ENCODE measurements at regions not wholly inside any gene's neighbourhood (a gene's known extent, or its start where the extent isn't known, plus 50 kb on each side); places are given as distances from the start of the nearest gene placed in this dataset.
A peak's percentile ranks its signal among the peaks of the same experiment; 100 is the strongest.

DNA sequence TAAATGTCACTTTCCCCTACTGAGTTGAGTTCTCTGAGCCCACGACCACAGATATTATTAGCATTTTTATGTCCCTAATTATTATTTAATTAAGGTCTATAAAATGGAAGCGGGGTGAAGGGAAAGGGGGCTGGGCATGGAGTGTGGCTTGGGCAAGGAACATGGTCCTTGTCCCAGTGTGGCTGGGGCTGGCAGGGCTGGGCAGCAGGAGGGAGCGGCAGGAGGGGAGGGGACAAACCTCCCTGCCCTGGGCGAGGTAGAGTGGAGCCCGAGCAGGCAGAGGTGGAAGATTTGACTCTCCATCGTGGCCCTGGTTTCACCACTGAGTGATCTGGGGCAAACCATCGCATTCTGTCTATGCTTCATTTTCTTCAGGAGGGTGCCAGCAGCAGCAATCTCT lies 402.9 kb upstream of the C2CD4B start:
- no peaks in the 10 kb centered on the region for H3K79me2 ChIP-seq (ENCODE audit: control insufficient read depth, insufficient read depth, low read length, unreplicated experiment)
- no peak overlapping the region for H3K27ac ChIP-seq (ENCODE audit: low read depth, low read length)
- H3K4me3 ChIP-seq (ENCODE audit: low read depth, low read length) = no peak overlapping the region
- no peaks in the 10 kb centered on the region for H3K27me3 ChIP-seq (ENCODE audit: insufficient read depth, low read length)
- no peaks in the 10 kb centered on the region for H3K36me3 ChIP-seq (ENCODE audit: insufficient read depth, low read length)
- H2AFZ ChIP-seq (ENCODE audit: low read length, unreplicated experiment) = no peak overlapping the region
- peaks cover 11% of the 10 kb centered on the region for H3K4me1 ChIP-seq (ENCODE audit: control insufficient read depth, insufficient read depth, low read length, unreplicated experiment)

DNA sequence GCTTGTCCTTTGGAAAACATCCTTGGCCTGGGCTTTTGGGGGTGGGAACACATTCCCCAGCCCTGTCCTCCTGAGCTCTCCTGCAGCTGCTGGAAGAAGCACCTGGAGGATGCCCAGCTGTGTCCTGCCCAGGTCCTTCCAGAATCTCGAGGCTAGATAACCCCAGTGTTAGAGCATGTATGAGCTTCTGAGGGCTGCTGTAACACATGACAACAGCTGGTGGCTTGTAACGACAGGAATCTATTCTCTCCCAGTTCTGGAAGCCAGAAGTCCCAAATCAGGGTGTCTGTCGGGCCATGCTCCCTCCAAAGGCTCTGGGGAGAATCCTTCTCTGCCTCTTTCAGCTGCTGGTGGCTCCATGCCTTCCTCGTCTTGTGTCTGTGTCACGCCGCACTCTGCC lies 403.6 kb upstream of the C2CD4B start:
- no peak overlapping the region for H3K27ac ChIP-seq (ENCODE audit: low read depth, low read length)

GRCh38 chr15:62569460-62570404 lies 404.6 kb upstream of the C2CD4B start:
- Histone ChIP-seq H3K4me3 (ENCODE audit: low read depth, low read length) (no peak overlapping the region; the same call in 1 of the 2 replicates), H3K4me1 (ENCODE audit: control insufficient read depth, insufficient read depth, low read length, unreplicated experiment) (peaks cover 11% of the 10 kb centered on the region), H3K36me3 (ENCODE audit: insufficient read depth, low read length) (no peaks in the 10 kb centered on the region), H3K27me3 (ENCODE audit: insufficient read depth, low read length) (no peaks in the 10 kb centered on the region), H3K79me2 (ENCODE audit: control insufficient read depth, insufficient read depth, low read length, unreplicated experiment) (no peaks in the 10 kb centered on the region), H3K27ac (ENCODE audit: low read depth, low read length) (no peak overlapping the region), H2AFZ (ENCODE audit: low read length, unreplicated experiment) (peak overlapping the region; percentile 11)

More for the DNA sequence above, 403.6 kb upstream of the C2CD4B start:
- no peaks in the 10 kb centered on the region for H3K27me3 ChIP-seq (ENCODE audit: insufficient read depth, low read length)
- no peak overlapping the region for H2AFZ ChIP-seq (ENCODE audit: low read length, unreplicated experiment)
- no peaks in the 10 kb centered on the region for H3K79me2 ChIP-seq (ENCODE audit: control insufficient read depth, insufficient read depth, low read length, unreplicated experiment)
- peaks cover 11% of the 10 kb centered on the region for H3K4me1 ChIP-seq (ENCODE audit: control insufficient read depth, insufficient read depth, low read length, unreplicated experiment)
- H3K4me3 ChIP-seq (ENCODE audit: low read depth, low read length) = no peak overlapping the region
- no peaks in the 10 kb centered on the region for H3K36me3 ChIP-seq (ENCODE audit: insufficient read depth, low read length)

- H3K79me2 ChIP-seq (ENCODE audit: control insufficient read depth, insufficient read depth, low read length, unreplicated experiment) = no peaks in the 10 kb centered on the region
- peaks cover 11% of the 10 kb centered on the region for H3K4me1 ChIP-seq (ENCODE audit: control insufficient read depth, insufficient read depth, low read length, unreplicated experiment)
- H3K36me3 ChIP-seq (ENCODE audit: insufficient read depth, low read length) = no peaks in the 10 kb centered on the region
- no peaks in the 10 kb centered on the region for H3K27me3 ChIP-seq (ENCODE audit: insufficient read depth, low read length)
- H3K4me3 ChIP-seq (ENCODE audit: low read depth, low read length) = no peak overlapping the region; the same call in 1 of the 2 replicates
- no peak overlapping the region for H3K27ac ChIP-seq (ENCODE audit: low read depth, low read length)
- peak overlapping the region; percentile 11 for H2AFZ ChIP-seq (ENCODE audit: low read length, unreplicated experiment)
These were observed 405.3 kb upstream of the C2CD4B start for GRCh38 chr15:62570405-62570783.

DNA sequence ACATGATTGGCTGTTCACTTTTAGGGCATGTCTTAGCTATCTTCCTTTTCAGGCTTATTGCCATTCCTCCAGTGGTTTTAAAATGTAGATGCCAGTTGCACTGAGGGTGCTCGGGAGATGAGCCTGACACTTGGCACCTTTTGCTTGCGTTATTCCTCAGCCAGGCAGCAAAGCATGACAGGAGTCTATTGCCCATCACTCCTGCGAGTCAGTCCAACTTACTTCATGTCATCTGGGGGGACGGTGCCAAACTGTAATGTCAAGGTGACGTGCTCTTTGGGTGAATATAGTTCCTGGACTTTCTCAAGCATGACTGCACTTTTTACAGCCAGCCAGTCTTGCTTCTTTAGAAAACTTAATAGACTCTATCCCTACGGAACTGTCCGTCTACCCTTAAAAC lies 406.0 kb upstream of the C2CD4B start:
- no peaks in the 10 kb centered on the region for H3K27me3 ChIP-seq (ENCODE audit: insufficient read depth, low read length)
- no peaks in the 10 kb centered on the region for H3K79me2 ChIP-seq (ENCODE audit: control insufficient read depth, insufficient read depth, low read length, unreplicated experiment)
- H2AFZ ChIP-seq (ENCODE audit: low read length, unreplicated experiment) = no peak overlapping the region
- peaks cover 11% of the 10 kb centered on the region for H3K4me1 ChIP-seq (ENCODE audit: control insufficient read depth, insufficient read depth, low read length, unreplicated experiment)
- H3K36me3 ChIP-seq (ENCODE audit: insufficient read depth, low read length) = no peaks in the 10 kb centered on the region
- H3K4me3 ChIP-seq (ENCODE audit: low read depth, low read length) = no peak overlapping the region
- H3K27ac ChIP-seq (ENCODE audit: low read depth, low read length) = no peak overlapping the region

DNA sequence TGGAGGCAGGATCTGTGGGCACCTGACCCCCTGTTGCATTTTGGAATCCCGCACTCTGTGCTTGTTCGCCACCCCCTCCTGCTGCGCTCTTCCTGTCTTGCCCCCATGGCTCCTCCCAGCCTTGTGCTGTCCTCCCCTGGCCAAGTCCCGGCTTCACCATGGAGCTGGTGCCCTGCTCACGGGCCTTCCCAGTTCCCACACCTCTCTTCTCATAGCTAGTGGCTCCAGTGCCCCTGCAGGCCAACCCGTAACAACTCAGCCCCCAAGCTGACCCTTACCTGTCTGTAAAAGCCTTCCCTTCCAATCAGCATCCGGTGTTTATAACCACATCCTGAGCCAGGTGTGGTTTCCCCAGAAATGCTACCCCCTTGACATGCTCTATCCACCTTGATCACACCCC lies 407.7 kb upstream of the C2CD4B start:
- Histone ChIP-seq H3K27me3 (ENCODE audit: insufficient read depth, low read length) (no peaks in the 10 kb centered on the region), H3K79me2 (ENCODE audit: control insufficient read depth, insufficient read depth, low read length, unreplicated experiment) (no peaks in the 10 kb centered on the region), H3K36me3 (ENCODE audit: insufficient read depth, low read length) (no peaks in the 10 kb centered on the region), H3K27ac (ENCODE audit: low read depth, low read length) (no peak overlapping the region), H3K4me1 (ENCODE audit: control insufficient read depth, insufficient read depth, low read length, unreplicated experiment) (peaks cover 11% of the 10 kb centered on the region), H3K4me3 (ENCODE audit: low read depth, low read length) (no peak overlapping the region), H2AFZ (ENCODE audit: low read length, unreplicated experiment) (no peak overlapping the region)

GRCh38 chr15:62573876-62574275 lies 408.8 kb upstream of the C2CD4B start:
- H3K27ac ChIP-seq (ENCODE audit: low read depth, low read length) = no peak overlapping the region
- H3K4me3 ChIP-seq (ENCODE audit: low read depth, low read length) = no peak overlapping the region
- peaks cover 11% of the 10 kb centered on the region for H3K4me1 ChIP-seq (ENCODE audit: control insufficient read depth, insufficient read depth, low read length, unreplicated experiment)
- no peaks in the 10 kb centered on the region for H3K27me3 ChIP-seq (ENCODE audit: insufficient read depth, low read length)
- H2AFZ ChIP-seq (ENCODE audit: low read length, unreplicated experiment) = no peak overlapping the region
- no peaks in the 10 kb centered on the region for H3K79me2 ChIP-seq (ENCODE audit: control insufficient read depth, insufficient read depth, low read length, unreplicated experiment)
- H3K36me3 ChIP-seq (ENCODE audit: insufficient read depth, low read length) = no peaks in the 10 kb centered on the region

- no peak overlapping the region for H3K27ac ChIP-seq (ENCODE audit: low read depth, low read length)
- no peaks in the 10 kb centered on the region for H3K27me3 ChIP-seq (ENCODE audit: insufficient read depth, low read length)
- no peak overlapping the region for H3K4me3 ChIP-seq (ENCODE audit: low read depth, low read length)
These were observed 413.5 kb upstream of the C2CD4B start for GRCh38 chr15:62578546-62578945.

DNA sequence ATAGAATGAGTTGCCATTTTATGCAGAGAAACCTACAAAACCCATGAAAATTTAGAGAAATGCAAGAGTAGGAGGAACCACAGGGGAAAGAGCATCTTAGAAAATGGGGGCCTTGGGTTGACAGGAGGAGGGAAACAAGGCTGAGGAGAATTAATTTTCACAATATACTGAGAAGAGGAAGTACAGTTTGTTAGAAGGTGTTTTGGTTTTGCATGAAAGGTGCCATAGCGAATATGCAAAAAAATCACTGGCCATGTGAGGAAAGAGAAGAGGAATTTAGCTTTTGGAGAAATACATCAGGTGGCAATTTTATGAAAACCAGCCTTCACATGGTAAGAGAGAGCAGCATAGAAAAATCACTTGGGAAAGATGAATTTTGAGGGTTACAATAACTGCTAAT lies 413.9 kb upstream of the C2CD4B start:
- no peaks in the 10 kb centered on the region for H3K4me1 ChIP-seq (ENCODE audit: control insufficient read depth, insufficient read depth, low read length, unreplicated experiment)
- no peaks in the 10 kb centered on the region for H3K27me3 ChIP-seq (ENCODE audit: insufficient read depth, low read length)
- no peaks in the 10 kb centered on the region for H3K79me2 ChIP-seq (ENCODE audit: control insufficient read depth, insufficient read depth, low read length, unreplicated experiment)
- H2AFZ ChIP-seq (ENCODE audit: low read length, unreplicated experiment) = no peak overlapping the region
- H3K27ac ChIP-seq (ENCODE audit: low read depth, low read length) = no peak overlapping the region
- no peaks in the 10 kb centered on the region for H3K36me3 ChIP-seq (ENCODE audit: insufficient read depth, low read length)
- H3K4me3 ChIP-seq (ENCODE audit: low read depth, low read length) = no peak overlapping the region

More at GRCh38 chr15:62578546-62578945, 413.5 kb upstream of the C2CD4B start:
- no peaks in the 10 kb centered on the region for H3K79me2 ChIP-seq (ENCODE audit: control insufficient read depth, insufficient read depth, low read length, unreplicated experiment)
- H3K36me3 ChIP-seq (ENCODE audit: insufficient read depth, low read length) = no peaks in the 10 kb centered on the region
- H2AFZ ChIP-seq (ENCODE audit: low read length, unreplicated experiment) = no peak overlapping the region
- no peaks in the 10 kb centered on the region for H3K4me1 ChIP-seq (ENCODE audit: control insufficient read depth, insufficient read depth, low read length, unreplicated experiment)

DNA sequence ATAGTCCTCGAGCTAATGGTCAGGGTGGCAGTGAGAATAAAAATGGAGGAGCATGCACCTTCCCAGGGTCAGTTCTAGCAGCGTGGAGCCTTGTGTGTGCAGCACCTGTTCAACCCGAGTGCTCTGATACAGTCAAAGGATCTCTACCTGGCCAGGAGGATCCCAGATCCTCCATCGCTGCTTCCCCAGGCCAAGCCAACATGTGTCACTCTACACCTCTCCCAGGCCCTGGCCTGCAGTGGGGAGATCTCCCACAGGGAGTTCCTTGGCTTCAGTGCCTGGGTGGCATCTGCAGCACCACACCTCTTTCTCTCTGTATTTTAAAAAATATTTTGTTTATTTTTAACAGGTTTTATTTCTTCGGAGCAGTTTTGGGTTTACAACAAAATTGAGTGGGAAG lies 414.8 kb upstream of the C2CD4B start:
- no peaks in the 10 kb centered on the region for H3K4me1 ChIP-seq (ENCODE audit: control insufficient read depth, insufficient read depth, low read length, unreplicated experiment)
- no peaks in the 10 kb centered on the region for H3K27me3 ChIP-seq (ENCODE audit: insufficient read depth, low read length)
- no peaks in the 10 kb centered on the region for H3K79me2 ChIP-seq (ENCODE audit: control insufficient read depth, insufficient read depth, low read length, unreplicated experiment)
- H3K27ac ChIP-seq (ENCODE audit: low read depth, low read length) = no peak overlapping the region
- no peaks in the 10 kb centered on the region for H3K36me3 ChIP-seq (ENCODE audit: insufficient read depth, low read length)
- H2AFZ ChIP-seq (ENCODE audit: low read length, unreplicated experiment) = no peak overlapping the region
- H3K4me3 ChIP-seq (ENCODE audit: low read depth, low read length) = no peak overlapping the region

DNA sequence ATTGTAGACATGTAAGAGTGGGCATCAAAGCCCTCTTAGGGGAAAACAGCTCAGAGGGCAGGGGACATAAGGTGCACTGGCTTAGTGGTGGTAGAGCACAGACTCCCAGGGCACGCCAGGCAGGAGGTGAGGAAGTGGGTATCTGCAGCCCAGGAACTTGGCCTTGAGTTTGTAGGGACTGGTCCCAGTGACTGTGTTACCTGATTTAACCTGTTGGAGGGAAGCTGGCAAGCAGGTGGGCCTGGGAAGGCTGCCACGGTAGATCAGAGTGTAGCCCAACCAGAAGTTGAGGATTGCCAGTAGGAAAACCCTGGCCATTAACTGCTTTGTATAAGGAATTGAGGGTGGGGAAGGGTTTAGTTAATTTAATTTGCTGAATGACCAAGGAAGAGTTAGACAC lies 417.5 kb upstream of the C2CD4B start:
- no peak overlapping the region for H3K27ac ChIP-seq (ENCODE audit: low read depth, low read length)
- H3K36me3 ChIP-seq (ENCODE audit: insufficient read depth, low read length) = no peaks in the 10 kb centered on the region
- H3K79me2 ChIP-seq (ENCODE audit: control insufficient read depth, insufficient read depth, low read length, unreplicated experiment) = no peaks in the 10 kb centered on the region
- H3K4me1 ChIP-seq (ENCODE audit: control insufficient read depth, insufficient read depth, low read length, unreplicated experiment) = no peaks in the 10 kb centered on the region
- H2AFZ ChIP-seq (ENCODE audit: low read length, unreplicated experiment) = no peak overlapping the region
- no peaks in the 10 kb centered on the region for H3K27me3 ChIP-seq (ENCODE audit: insufficient read depth, low read length)
- no peak overlapping the region for H3K4me3 ChIP-seq (ENCODE audit: low read depth, low read length)
